ENCODE measurements at regions not wholly inside any gene's neighbourhood (a gene's known extent, or its start where the extent isn't known, plus 50 kb on each side); places are given as distances from the start of the nearest gene placed in this dataset.
"Not testable (repeated sequence)": the region's sequence is repeated elsewhere in the genome, so short reads cannot be mapped to it uniquely, and the experiment has no call there.

DNA sequence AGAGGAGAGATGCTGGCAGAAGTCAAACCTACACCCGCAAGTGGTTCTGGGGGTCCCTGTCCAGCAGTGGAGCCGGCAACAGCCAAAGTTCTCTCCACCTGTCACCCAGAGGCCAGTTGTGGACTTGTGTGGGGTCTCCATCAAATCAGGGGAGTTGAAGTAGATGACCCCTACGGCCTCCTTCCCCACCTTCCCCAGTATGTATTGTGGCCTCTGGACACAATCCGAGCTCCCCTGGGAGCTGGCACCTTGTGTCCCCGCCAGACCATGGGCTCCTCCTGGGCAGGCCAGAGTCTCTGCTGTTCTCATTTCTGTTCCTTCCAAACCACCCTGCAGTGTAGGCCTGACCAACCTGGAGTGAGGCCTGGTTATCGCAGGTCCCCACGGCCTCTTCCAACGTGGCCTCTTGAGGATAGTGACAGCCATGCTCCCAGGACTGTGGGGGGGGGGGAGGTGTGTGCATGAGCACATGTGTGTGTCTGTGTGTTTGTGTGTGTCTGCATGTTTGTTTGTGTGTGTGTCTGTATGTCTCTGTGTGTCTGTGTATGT, 246.4 kb downstream of the MATN1 start:
- no peak for DNase-seq

GRCh38 chr1:30476476-30476875, 246.9 kb downstream of the MATN1 start:
- no peak for DNase-seq

DNA sequence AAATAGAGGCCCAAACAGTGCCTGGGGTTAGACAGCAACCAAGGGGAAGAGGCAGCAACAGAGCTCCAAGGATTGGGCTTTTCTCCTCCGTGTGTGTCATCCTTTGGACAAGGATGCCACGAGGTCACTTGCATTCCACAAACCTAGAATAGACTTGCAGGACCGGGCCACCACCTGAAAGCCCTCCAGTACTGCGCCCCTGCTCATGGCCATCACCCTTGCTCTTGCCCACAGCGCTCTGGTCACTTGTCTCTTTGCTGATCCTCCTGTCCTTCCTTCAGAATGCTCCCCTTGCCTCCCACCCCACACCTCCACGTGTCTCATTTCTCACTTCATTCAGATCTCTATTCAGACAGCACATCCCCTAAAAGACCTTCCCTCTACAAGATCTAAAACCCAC, 247.4 kb downstream of the MATN1 start:
- no peak for DNase-seq

GRCh38 chr1:30475201-30475600, 248.2 kb downstream of the MATN1 start:
- DNase-seq = no peak

GRCh38 chr1:30474818-30475200, 248.6 kb downstream of the MATN1 start:
- no peak for DNase-seq

DNA sequence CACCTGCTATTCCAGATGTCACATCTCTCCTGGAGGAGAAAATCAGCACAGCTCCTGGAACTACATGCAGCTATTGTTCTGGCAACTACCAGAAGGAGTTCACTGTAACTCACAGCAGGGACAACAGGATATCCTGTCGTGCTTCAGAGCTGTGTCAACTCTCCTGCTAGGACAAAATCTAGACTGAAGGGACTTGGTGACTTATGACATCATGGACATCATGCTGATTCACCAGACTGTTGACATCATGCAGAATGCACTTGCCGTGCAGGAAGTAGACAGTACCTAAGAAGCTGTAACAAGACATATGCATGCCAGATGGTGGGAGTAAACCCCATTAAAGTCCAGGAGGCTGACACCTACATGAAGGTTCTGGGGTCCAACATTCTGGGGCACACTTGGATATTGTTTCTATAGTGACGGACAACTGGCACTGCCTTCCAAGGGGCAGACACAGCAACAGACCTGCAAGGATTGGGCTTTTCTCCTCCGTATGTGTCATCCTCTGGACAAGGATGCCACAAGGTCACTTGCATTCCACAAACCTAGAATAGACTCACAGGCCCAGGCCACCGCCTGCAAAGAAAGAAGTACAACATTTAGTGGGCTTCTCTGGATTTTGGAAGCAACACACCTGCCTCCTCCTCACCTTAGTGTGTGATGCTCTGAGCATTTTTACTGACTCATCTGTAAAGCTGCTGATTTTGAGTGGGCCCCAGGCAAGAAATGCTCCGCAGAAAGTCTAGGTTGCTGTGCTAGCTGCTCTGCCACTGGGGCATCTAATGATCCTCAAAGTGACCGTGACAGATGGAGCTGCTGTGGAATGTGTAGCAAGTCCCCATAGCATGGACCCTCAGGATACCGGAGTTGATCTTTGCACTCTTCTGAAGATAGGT, 249.2 kb downstream of the MATN1 start:
- DNase-seq = no peak

- no peak for DNase-seq
Observed at GRCh38 chr1:30472526-30472925, 250.9 kb downstream of the MATN1 start.

GRCh38 chr1:30472009-30472408, 251.4 kb downstream of the MATN1 start:
- DNase-seq = no peak

- DNase-seq = no peak
Observed at GRCh38 chr1:30471307-30471706, 252.1 kb downstream of the MATN1 start.

- DNase-seq = no peak
Observed at GRCh38 chr1:30469426-30469825, 254.0 kb downstream of the MATN1 start.

GRCh38 chr1:30467101-30467500, 256.3 kb downstream of the MATN1 start:
- no peak for DNase-seq

- DNase-seq = no peak
Observed at GRCh38 chr1:30466610-30467009, 256.8 kb downstream of the MATN1 start.

GRCh38 chr1:30466026-30466425, 257.4 kb downstream of the MATN1 start:
- DNase-seq = no peak

- no peak for DNase-seq
Observed at GRCh38 chr1:30465096-30465495, 258.3 kb downstream of the MATN1 start.

GRCh38 chr1:30464187-30464617, 259.2 kb downstream of the MATN1 start:
- no peak for DNase-seq

GRCh38 chr1:30462826-30463425, 260.5 kb downstream of the MATN1 start:
- DNase-seq = no peak

GRCh38 chr1:30462166-30462565, 261.2 kb downstream of the MATN1 start:
- DNase-seq = no peak

DNA sequence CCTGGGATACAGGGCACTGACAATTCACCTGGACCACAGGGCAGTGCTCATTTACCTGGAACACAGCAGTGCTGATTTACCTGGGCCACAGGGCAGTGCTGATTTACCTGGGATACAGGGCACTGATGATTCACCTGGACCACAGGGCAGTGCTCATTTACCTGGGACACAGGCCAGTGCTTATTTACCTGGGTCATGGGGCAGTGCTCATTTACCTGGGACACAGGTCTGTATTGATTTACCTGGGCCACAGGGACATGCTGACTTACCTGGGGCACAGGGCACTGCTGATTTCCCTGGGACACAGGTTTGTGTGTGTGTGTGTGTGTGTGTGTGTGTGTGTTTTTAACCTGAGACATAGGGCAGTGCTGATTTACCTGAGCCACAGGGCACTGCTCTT, 261.7 kb downstream of the MATN1 start:
- DNase-seq = no peak

DNA sequence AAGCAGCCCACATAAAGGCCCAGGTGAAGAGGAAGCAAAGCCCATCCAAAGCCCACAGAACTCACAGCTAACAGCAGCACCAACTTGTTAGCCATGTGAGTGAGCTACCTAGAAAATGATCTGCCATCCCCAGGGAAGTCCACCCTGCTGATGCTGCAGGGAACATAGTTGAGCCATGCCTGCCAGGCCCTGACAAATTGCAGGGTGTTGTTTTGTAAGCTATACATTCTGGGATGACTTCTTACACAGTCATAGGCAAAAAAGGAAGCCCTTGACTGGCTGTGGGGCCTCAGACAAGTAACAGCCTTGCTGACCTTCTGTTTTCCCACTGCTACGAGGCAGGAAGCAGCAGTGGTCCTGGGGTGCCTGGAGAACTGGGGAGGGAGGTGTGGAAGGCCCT, 262.7 kb downstream of the MATN1 start:
- no peak for DNase-seq

- not testable (repeated sequence) for DNase-seq
Observed at GRCh38 chr1:30458730-30459485, 264.5 kb downstream of the MATN1 start.

DNA sequence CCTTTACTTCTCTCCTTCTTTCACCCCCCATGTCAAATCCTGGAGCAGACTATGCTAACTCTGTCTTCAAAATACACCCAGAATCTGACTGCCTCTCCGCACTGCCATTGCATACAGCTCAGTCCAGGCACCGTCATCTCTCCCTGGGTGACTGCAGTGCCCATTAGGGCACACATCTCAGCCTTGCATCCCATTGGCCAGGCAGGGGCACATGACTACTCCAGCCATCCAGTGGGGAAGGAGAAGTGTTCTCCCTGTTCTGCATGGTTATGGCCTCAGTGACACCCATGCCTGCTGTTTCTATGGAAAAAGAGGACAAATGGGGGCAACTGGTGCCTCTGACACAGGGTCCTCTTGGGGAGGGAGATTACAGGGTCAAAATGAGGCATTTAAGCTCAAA, 270.5 kb downstream of the MATN1 start:
- DNase-seq = no peak

DNA sequence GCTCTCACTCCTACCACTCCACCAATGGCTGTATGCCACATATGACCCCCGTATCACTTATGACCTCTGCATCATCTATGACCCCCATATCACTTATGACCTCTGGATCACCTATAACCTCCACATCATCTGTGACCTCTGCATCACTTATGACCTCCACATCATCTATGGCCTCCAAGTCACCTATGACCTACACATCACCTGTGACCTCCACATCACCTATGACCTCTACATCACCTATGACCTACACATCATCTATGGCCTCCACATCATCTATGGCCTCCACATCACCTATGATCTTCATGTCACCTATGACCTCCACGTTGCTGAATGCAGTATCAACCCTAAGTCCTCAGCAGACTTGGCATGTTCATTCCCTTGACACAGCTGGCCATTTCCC, 271.2 kb downstream of the MATN1 start:
- DNase-seq = no peak

- no peak for DNase-seq
Observed at GRCh38 chr1:30451532-30452125, 271.8 kb downstream of the MATN1 start.

Measured in inflammatory macrophage treated with lipopolysaccharide for 1 hour (primary cell).